HEK293T (cell line): ENCODE measurements at regions not wholly inside any gene's neighbourhood (a gene's known extent, or its start where the extent isn't known, plus 50 kb on each side); places are given as distances from the start of the nearest gene placed in this dataset.

ENCODE experiments used
- ARNT ChIP-seq: fragments of 450-650 bp; IDR thresholded peaks from 2 replicates; pipeline ENCODE4 v1.6.1; 2017; ENCODE audit warnings: mild to moderate bottlenecking
- ELF4 ChIP-seq: fragments of 450-650 bp; IDR thresholded peaks from 2 replicates; pipeline ENCODE4 v1.6.1; 2017; ENCODE audit warnings: antibody characterized with exemption
- FOXM1 ChIP-seq: fragments of 450-650 bp; IDR thresholded peaks from 2 replicates; pipeline ENCODE4 v1.6.1; 2017; ENCODE audit warnings: mild to moderate bottlenecking, borderline replicate concordance
- HDGF ChIP-seq: fragments of 450-650 bp; IDR thresholded peaks from 2 replicates; pipeline ENCODE4 v1.6.1; 2017; ENCODE audit warnings: antibody characterized with exemption, borderline replicate concordance
- SP1 ChIP-seq: fragments of 450-650 bp; IDR thresholded peaks from 2 replicates; pipeline ENCODE4 v1.6.1; 2017
- SUZ12 ChIP-seq: fragments of 450-650 bp; IDR thresholded peaks from 2 replicates; pipeline ENCODE4 v1.6.1; 2016; ENCODE audit warnings: mild to moderate bottlenecking
- TARDBP ChIP-seq: fragments of 450-650 bp; IDR thresholded peaks from 2 replicates; pipeline ENCODE4 v1.6.1; 2016
- ZNF384 ChIP-seq: fragments of 450-650 bp; IDR thresholded peaks from 2 replicates; pipeline ENCODE4 v1.6.1; 2016

DNA sequence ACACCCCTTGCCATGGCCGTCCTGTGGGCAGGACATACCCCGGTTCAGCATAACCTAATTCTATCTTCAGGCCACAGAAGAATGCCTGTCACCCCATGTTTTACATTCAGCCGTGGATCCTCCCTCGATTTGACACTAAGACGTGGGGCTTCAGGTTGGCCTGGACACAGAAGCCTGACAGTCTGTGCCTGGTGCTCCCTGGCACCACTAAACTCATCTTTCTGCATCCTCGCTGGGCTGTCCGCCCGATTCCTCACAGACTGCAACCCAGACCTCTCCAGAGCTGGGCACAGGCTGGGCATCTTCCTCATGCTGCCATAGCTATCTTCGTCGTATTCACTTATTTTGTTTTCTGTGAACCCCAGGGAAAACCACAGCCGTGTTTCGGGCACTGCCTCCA is 117.8 kb upstream of the IQSEC1 start:
- no peak for TF ChIP-seq FOXM1
- no peak for TF ChIP-seq TARDBP
- TF ChIP-seq ELF4: no peak
- no peak for TF ChIP-seq SP1
- no peak for TF ChIP-seq ZNF384
- TF ChIP-seq ARNT: no peak
- no peak for TF ChIP-seq SUZ12
- TF ChIP-seq HDGF: no peak
